VCaP (cell line): ENCODE measurements at regions not wholly inside any gene's neighbourhood (a gene's known extent, or its start where the extent isn't known, plus 50 kb on each side); places are given as distances from the start of the nearest gene placed in this dataset.

ENCODE experiments used
- H3K27ac ChIP-seq: fragments of 450-650 bp; 2 replicates; pipeline ENCODE4 v1.5.1; 2017
- TF ChIP-seq, protein P1 (sequence below): fragments of 450-650 bp; conservative IDR thresholded peaks from 2 replicates; pipeline ENCODE4 v1.5.1; 2017; ENCODE audit warnings: mild to moderate bottlenecking, moderate library complexity

GRCh38 chr13:68007576-68007975 is 777.4 kb upstream of the PCDH9 start:
- H3K27ac ChIP-seq = no peak overlapping the region
- TF ChIP-seq, protein P1, sequence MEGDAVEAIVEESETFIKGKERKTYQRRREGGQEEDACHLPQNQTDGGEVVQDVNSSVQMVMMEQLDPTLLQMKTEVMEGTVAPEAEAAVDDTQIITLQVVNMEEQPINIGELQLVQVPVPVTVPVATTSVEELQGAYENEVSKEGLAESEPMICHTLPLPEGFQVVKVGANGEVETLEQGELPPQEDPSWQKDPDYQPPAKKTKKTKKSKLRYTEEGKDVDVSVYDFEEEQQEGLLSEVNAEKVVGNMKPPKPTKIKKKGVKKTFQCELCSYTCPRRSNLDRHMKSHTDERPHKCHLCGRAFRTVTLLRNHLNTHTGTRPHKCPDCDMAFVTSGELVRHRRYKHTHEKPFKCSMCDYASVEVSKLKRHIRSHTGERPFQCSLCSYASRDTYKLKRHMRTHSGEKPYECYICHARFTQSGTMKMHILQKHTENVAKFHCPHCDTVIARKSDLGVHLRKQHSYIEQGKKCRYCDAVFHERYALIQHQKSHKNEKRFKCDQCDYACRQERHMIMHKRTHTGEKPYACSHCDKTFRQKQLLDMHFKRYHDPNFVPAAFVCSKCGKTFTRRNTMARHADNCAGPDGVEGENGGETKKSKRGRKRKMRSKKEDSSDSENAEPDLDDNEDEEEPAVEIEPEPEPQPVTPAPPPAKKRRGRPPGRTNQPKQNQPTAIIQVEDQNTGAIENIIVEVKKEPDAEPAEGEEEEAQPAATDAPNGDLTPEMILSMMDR = no peak

DNA sequence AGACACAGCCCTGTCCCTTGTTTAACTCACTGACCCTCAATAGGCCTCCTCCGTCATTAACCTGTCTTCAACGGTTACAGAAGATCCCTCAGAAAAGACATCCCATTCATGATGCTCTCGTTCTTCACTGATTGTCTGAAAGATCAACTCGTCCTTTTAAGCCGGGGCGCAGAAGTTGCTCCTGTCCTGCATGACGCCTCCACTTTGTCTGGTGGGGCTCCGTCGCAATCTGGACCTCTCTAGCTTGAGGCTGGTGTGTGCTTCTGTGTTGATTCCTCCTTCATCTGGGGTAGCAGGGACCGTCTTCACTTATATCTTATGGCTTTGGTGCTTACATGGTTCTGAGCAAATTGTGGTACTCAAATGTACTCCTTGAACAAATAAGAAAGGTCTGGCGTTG is 766.0 kb upstream of the PCDH9 start:
- TF ChIP-seq, protein P1 = no peak
- no peak overlapping the region for H3K27ac ChIP-seq

DNA sequence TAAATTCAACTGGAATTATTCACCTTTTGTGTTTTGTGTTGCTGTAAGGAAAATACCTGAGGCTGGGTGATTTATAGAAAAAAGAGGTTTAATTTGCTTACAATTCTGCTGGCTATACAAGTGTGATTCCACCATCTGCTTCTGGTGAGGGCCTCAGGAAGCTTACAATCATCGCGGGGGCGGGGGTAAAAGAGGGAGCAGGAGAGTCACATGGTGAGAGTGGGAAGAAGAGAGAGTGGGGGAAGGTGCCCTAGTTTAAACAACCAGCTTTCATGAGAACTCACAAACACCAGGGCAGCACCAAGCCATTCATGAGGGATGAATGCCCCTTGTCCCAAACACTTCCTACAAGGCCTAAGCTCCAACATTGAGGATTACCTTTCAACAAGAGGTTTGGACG is 760.7 kb upstream of the PCDH9 start:
- TF ChIP-seq, protein P1 = no peak

DNA sequence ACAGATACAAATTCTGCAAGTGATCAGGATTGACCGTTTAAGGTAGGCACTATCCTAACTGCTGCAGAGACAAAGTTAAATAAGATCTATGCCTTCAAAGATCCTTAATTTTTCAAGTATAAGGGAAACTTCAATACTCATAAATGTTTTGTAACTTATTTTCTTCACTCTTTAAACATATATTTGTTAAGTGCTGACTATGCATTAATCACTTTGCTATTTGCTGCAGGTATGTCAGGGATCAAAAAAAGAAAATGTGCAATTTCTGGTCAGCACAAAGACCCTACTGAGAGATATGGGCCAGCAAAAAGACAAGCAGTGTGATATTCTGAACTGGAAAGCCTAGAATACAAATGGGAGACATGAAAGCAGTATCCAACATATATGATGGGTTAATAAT is 756.1 kb upstream of the PCDH9 start:
- TF ChIP-seq, protein P1 = no peak
- H3K27ac ChIP-seq = no peak overlapping the region

More for the DNA sequence above, 760.7 kb upstream of the PCDH9 start:
- H3K27ac ChIP-seq = no peak overlapping the region

DNA sequence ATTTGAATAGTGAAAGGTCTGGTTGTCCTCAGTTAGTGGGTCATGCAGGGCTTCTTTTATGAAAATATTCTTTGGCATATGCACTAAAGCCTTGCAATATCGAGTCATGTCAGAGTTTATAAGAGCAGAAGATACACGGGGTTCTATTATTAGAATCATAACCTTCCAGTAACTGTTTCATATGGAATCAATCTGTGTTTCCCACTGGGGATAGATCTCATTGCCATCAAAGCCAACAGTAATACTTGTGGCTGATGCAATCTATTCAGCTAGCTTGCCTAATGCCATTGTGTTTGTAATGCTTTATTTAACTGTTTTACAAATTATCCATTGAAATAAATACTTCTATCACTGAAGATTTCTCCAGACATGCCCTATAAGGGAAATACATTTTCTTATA is 746.9 kb upstream of the PCDH9 start:
- H3K27ac ChIP-seq = no peak overlapping the region
- TF ChIP-seq, protein P1 = no peak

DNA sequence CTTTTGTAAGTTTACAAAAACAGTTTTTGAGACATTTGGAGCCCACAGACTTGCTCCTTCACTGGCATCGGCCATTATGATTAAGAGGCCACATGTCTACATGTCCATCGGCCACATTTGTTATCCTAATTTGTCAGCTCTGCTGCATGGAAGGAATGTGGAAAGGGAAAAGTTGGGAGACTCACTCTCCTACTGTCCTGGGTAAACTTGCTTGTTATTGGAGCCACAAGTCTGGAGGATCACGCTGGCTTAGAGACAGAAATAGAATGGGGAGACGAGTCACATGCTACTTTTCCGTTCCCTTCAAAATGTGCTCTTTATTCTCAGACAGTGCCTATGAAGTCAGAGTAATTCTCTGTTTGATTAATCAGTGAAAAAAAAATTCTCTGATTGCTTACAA is 741.2 kb upstream of the PCDH9 start:
- H3K27ac ChIP-seq = no peak overlapping the region
- TF ChIP-seq, protein P1 = no peak

DNA sequence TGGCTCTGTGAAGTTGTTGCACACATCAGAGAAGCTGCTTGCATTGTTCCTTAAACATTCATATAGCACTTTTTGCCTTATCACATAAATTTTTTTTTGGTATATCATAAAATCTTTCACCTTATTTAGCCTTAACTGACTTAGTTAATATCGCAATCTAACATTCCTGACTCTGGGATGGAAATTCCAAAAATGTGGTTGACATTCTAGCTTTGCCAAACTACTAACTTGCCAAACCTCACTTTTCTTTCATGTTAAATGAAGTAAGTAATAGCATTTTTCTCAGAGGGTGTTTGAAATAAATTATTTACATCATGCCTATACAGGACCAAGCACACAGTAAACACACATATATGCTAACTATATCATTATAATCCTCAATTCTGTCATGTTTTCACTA is 736.9 kb upstream of the PCDH9 start:
- TF ChIP-seq, protein P1 = no peak
- no peak overlapping the region for H3K27ac ChIP-seq

DNA sequence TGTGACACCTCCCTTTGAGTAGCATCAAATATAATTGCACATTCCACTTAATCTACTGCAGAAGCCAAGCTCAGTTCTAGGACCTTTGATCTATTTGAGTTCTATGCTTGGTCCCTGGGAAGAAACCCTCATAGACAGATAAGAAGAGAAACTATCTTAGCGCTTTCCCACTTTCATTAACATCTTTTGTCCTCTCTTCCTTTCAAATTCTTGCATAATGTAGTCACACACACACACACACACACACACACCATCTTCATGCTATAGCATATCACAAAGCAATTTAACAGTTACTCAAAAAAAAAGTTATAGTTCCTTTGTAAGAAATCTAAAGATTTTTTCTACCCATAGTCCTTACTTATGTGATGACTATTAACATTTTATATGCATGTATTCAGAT is 735.9 kb upstream of the PCDH9 start:
- TF ChIP-seq, protein P1 = no peak

More for the DNA sequence above, 735.9 kb upstream of the PCDH9 start:
- H3K27ac ChIP-seq = no peak overlapping the region
